Stomach smooth muscle (tissue), 2 donors: ENCODE measurements at regions not wholly inside any gene's neighbourhood (a gene's known extent, or its start where the extent isn't known, plus 50 kb on each side); places are given as distances from the start of the nearest gene placed in this dataset.
"Not testable (repeated sequence)": the region's sequence is repeated elsewhere in the genome, so short reads cannot be mapped to it uniquely, and the experiment has no call there.

ENCODE experiments used
- H3K27ac ChIP-seq: one replicate; pipeline ENCODE4 v1.7.0; 2013; ENCODE audit warnings: mild to moderate bottlenecking, low read length, inconsistent platforms
- H3K27me3 ChIP-seq, 2 donors: one replicate each; pipeline ENCODE4 v1.7.0; 2013; ENCODE audit warnings: low read length in 2 of 2; ENCODE audit not compliant: insufficient read depth in 2 of 2, control insufficient read depth in 1 of 2
- H3K36me3 ChIP-seq, 2 donors: one replicate each; pipeline ENCODE4 v1.7.0; 2013; ENCODE audit warnings: low read length in 2 of 2; ENCODE audit not compliant: control insufficient read depth in 2 of 2, insufficient read depth in 2 of 2
- H3K4me1 ChIP-seq: one replicate; pipeline ENCODE4 v1.7.0; 2013; ENCODE audit warnings: low read length; ENCODE audit not compliant: control insufficient read depth, insufficient read depth
- H3K4me3 ChIP-seq, 2 donors: one replicate each; pipeline ENCODE4 v1.7.0; 2013; ENCODE audit warnings: low read length in 2 of 2
- H3K9ac ChIP-seq, 2 donors: one replicate each; pipeline ENCODE4 v1.7.0; 2013; ENCODE audit warnings: low read length in 2 of 2, mild to moderate bottlenecking in 1 of 2
- H3K9me3 ChIP-seq, 2 donors: one replicate each; pipeline ENCODE4 v1.7.0; 2013; ENCODE audit warnings: low read length in 2 of 2; ENCODE audit not compliant: control insufficient read depth in 2 of 2
- donor health status: healthy.
- donor health status: Pancreatic carcinoma.

GRCh38 chr9:82431121-82431520 is 442.5 kb downstream of the SPATA31D1 start:
- Histone ChIP-seq H3K27me3 (no peaks in the 10 kb centered on the region), H3K9me3 (no peaks in the 10 kb centered on the region), H3K36me3 (no peaks in the 10 kb centered on the region), H3K4me3 (no peak overlapping the region), H3K27ac (no peak overlapping the region), H3K4me1 (no peaks in the 10 kb centered on the region), H3K9ac (no peak overlapping the region)

DNA sequence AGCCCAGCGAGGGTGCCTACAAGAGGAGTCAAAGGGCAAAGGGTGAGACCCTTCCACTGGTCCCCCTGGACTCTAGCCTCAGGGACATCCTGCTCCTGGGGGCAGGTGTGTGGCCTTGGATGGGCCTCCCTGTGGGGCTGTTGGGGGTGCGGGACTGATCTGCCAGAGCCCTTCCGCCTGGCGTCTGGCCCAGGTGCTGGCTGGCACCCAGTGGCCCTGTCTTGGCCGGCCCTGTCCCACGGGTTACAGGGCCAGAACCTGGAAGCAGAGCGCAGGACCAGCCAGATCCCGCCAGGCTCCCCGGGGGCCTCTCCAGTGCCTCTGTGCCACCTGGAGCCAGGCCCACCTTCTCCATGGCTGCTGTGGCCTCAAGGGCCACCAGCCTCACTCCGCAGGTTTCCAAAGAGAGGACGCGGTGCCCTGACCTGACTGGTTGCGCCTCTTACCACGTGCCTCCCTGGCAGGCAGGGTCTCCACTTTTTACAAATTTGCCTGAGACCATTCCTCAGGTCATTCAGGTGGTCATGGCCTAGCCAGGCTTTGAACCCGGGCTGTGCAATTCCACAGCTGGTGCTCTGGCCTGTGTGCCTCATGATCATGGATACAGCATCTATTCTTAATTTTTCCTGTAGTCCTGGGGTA is 444.8 kb downstream of the SPATA31D1 start:
- H3K36me3 ChIP-seq, H3K9ac ChIP-seq: not testable (repeated sequence)

DNA sequence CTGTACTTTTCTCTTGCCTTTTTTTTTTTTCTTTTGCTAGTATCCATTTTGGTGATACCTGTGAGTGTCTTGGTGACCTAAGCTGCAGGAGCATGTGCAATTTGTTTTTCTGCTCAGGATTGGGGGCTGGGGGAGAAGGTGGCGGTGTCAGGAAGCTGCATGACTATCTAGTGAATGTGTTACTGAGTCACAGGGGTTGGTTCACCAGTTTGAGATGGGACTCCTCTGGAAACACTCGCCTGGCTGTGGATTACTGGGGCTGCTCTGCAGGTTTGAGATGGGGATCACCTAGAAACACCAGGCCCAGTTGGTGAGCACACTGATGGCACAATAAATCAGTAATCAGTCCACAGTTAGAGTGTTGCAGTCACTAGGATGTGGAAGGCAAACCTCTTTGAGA is 447.9 kb downstream of the SPATA31D1 start:
- H3K4me3 ChIP-seq = no peak overlapping the region
- H3K27me3 ChIP-seq = no peaks in the 10 kb centered on the region
- no peaks in the 10 kb centered on the region for H3K36me3 ChIP-seq
- no peaks in the 10 kb centered on the region for H3K4me1 ChIP-seq
- peaks cover 6 to 12% of the 10 kb centered on the region in 2 donors for H3K9me3 ChIP-seq
- no peak overlapping the region for H3K9ac ChIP-seq
- H3K27ac ChIP-seq = no peak overlapping the region

More for the DNA sequence above, 444.8 kb downstream of the SPATA31D1 start:
- not testable (repeated sequence) for H3K4me1 ChIP-seq, H3K27ac ChIP-seq, H3K27me3 ChIP-seq, H3K4me3 ChIP-seq, H3K9me3 ChIP-seq

GRCh38 chr9:82437183-82437582 is 448.6 kb downstream of the SPATA31D1 start:
- H3K9ac ChIP-seq, H3K4me1 ChIP-seq, H3K36me3 ChIP-seq, H3K4me3 ChIP-seq, H3K27ac ChIP-seq, H3K27me3 ChIP-seq: not testable (repeated sequence)
- H3K9me3 ChIP-seq = peaks cover 6 to 14% of the 10 kb centered on the region in 2 donors

DNA sequence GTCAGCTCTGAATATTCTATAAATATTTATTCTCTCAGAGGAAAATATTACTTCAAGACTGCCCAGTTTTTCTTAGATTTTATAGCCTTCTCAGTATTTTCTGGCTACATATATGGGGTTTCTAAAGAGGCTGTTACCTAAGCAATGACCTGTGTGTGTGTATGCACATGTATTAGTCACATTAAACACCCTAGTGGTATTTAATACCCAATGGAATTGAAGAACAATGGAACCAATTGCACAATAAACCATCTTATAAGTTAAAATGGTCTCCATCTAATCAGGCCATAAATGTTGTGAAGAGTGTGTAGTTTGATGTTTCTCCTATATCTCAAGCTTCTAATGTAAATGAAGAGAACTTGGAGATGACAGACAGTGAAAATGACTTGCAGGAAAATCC is 450.0 kb downstream of the SPATA31D1 start:
- Histone ChIP-seq H3K9ac (no peak overlapping the region), H3K4me3 (no peak overlapping the region), H3K4me1 (no peaks in the 10 kb centered on the region), H3K9me3 (peaks cover 6 to 14% of the 10 kb centered on the region in 2 donors), H3K27ac (no peak overlapping the region), H3K36me3 (no peaks in the 10 kb centered on the region), H3K27me3 (no peaks in the 10 kb centered on the region)

DNA sequence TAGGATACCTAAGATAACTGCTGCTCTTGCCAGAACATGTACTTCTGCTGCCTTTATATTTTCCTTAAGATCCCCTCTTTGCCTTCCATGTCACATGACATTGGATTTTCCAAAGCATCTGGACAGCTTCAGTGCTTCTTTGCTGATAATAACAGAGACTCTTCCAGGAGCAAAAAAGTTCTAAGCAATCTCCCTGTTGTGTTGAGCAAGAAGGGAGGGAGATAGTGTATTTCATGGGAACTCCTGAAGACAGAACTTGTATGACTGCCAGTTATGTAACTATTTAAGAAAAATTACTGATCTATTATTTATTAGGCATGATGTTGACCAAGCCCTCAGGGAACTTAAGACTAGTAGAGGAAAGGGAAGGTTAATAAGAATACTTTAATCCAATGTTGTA is 454.7 kb downstream of the SPATA31D1 start:
- H3K9me3 ChIP-seq = peaks cover 12 to 20% of the 10 kb centered on the region in 2 donors

DNA sequence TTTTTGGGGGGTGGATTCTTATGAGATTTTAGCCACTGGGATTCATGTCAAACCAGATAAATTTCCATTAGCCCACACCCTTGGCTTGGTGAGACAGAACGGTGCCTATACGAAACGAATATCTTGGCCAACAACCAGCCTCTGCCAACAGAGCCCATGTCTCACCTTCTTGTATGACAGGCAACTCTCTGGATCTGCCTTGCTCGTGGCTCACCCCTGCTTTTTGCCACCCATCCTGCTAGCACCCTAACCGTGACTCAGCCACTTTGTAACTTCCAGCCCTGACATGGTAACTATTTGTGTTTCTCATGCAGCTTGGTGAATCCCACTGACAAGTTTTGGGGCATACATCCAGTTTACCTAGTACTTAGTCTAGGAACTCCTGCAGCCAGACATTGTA is 457.0 kb downstream of the SPATA31D1 start:
- no peak overlapping the region for H3K4me3 ChIP-seq
- H3K9me3 ChIP-seq = peaks cover 6 to 15% of the 10 kb centered on the region in 2 donors
- no peaks in the 10 kb centered on the region for H3K36me3 ChIP-seq
- no peaks in the 10 kb centered on the region for H3K27me3 ChIP-seq
- no peaks in the 10 kb centered on the region for H3K4me1 ChIP-seq
- no peak overlapping the region for H3K9ac ChIP-seq
- no peak overlapping the region for H3K27ac ChIP-seq

More for the DNA sequence above, 454.7 kb downstream of the SPATA31D1 start:
- Histone ChIP-seq H3K27me3 (no peaks in the 10 kb centered on the region), H3K4me3 (no peak overlapping the region), H3K4me1 (no peaks in the 10 kb centered on the region), H3K27ac (no peak overlapping the region), H3K36me3 (no peaks in the 10 kb centered on the region), H3K9ac (no peak overlapping the region)

GRCh38 chr9:82447343-82447742 is 458.8 kb downstream of the SPATA31D1 start:
- H3K36me3 ChIP-seq = no peaks in the 10 kb centered on the region
- H3K27ac ChIP-seq = no peak overlapping the region
- no peak overlapping the region for H3K4me3 ChIP-seq
- H3K9ac ChIP-seq = no peak overlapping the region
- H3K4me1 ChIP-seq = no peaks in the 10 kb centered on the region
- H3K27me3 ChIP-seq = no peaks in the 10 kb centered on the region
- peaks cover 6% of the 10 kb centered on the region in 2 donors for H3K9me3 ChIP-seq

GRCh38 chr9:82449986-82450385 is 461.4 kb downstream of the SPATA31D1 start:
- Histone ChIP-seq H3K9me3 (peaks cover 6 to 9% of the 10 kb centered on the region in 2 donors), H3K27ac (no peak overlapping the region), H3K36me3 (no peaks in the 10 kb centered on the region), H3K4me3 (no peak overlapping the region), H3K4me1 (no peaks in the 10 kb centered on the region), H3K9ac (no peak overlapping the region), H3K27me3 (no peaks in the 10 kb centered on the region)

DNA sequence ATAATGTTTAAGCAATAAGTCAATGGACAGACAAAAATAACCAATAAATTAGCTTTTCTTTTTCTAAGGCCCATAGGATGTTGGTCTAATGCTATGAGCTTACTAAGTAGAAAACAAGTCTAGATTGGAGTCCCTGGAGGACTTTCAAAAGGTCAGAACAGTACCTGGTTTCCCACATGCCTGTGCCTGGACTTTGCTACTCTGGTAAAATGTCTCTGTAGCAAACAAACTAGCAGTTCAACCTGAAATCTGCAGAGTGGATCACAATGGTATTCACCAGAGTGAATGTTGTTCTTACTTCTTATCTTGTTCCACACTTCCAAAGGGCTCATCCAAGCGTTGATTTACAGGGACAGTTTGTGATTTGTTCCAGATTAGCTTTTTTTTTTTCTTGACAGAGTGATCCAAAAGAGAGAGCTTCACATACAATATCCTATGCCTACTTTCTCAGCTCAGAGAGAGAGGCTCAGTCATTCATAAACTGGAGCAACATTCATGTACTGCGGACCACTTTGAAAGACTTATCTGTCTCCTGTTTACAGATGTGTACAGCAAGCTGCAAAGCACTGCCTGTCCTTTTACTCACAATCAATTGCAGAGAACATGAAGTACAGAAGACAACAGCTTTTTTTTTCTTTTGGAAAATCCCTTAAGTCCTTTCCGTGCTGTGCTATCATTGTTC is 466.1 kb downstream of the SPATA31D1 start:
- Histone ChIP-seq H3K36me3 (no peaks in the 10 kb centered on the region), H3K4me3 (no peak overlapping the region), H3K27ac (no peak overlapping the region), H3K9ac (no peak overlapping the region), H3K27me3 (no peaks in the 10 kb centered on the region), H3K9me3 (peaks cover 0 to 3% of the 10 kb centered on the region in 2 donors), H3K4me1 (no peaks in the 10 kb centered on the region)

DNA sequence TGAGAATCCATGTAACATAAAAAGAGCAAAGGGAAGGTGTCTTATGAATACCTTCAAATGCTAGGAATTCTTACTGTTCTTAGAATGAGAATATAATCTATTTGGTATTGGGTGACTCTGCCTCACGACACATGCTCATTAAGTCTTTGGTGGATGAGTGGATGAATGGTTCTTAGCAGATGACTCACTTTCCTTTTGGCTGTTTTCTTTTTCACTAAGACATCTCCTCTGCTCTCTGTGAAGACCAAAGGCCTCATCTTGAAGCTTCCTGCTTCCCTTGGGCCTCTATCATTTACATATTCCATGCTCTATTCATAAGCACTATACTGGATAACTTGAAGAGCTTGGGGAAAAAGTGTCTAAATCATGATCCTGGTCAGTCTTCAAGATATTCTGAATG is 468.1 kb downstream of the SPATA31D1 start:
- Histone ChIP-seq H3K4me1 (no peaks in the 10 kb centered on the region), H3K27ac (no peak overlapping the region), H3K9ac (no peak overlapping the region), H3K36me3 (no peaks in the 10 kb centered on the region), H3K27me3 (no peaks in the 10 kb centered on the region), H3K9me3 (peaks cover 0 to 3% of the 10 kb centered on the region in 2 donors), H3K4me3 (no peak overlapping the region)
